GM12865 (cell line): ENCODE measurements at regions not wholly inside any gene's neighbourhood (a gene's known extent, or its start where the extent isn't known, plus 50 kb on each side); places are given as distances from the start of the nearest gene placed in this dataset.

Experiments used
- DNase-seq: peaks from one replicate; pipeline ENCODE4 v3.0.0; 2010; ENCODE audit warnings: low read depth
- H3K4me3 ChIP-seq: 2 replicates; pipeline ENCODE4 v1.5.1; 2011; ENCODE audit warnings: mild to moderate bottlenecking, low read depth, low read length, control low read depth
- CTCF ChIP-seq: IDR thresholded peaks from 2 replicates; pipeline ENCODE4 v1.5.1; 2011; ENCODE audit warnings: low read length, control low read depth, low read depth, inconsistent platforms; ENCODE audit not compliant: insufficient read depth; ENCODE audit errors: missing control alignments

- no peak overlapping the region for H3K4me3 ChIP-seq
- no peak for DNase-seq
- no peak for TF ChIP-seq CTCF
Observed at GRCh38 chr2:18373664-18374063, 186.8 kb downstream of the RDH14 start.

GRCh38 chr2:18373081-18373480, 187.4 kb downstream of the RDH14 start:
- no peak overlapping the region for H3K4me3 ChIP-seq
- DNase-seq = no peak
- TF ChIP-seq CTCF = no peak

GRCh38 chr2:18372641-18373040, 187.8 kb downstream of the RDH14 start:
- no peak for DNase-seq
- no peak overlapping the region for H3K4me3 ChIP-seq
- no peak for TF ChIP-seq CTCF

GRCh38 chr2:18369760-18370159, 190.7 kb downstream of the RDH14 start:
- H3K4me3 ChIP-seq = no peak overlapping the region
- DNase-seq = no peak
- TF ChIP-seq CTCF = no peak

GRCh38 chr2:18368008-18368407, 192.4 kb downstream of the RDH14 start:
- TF ChIP-seq CTCF = no peak
- DNase-seq = no peak
- no peak overlapping the region for H3K4me3 ChIP-seq

- no peak overlapping the region for H3K4me3 ChIP-seq
- TF ChIP-seq CTCF = no peak
- no peak for DNase-seq
Observed at GRCh38 chr2:18365342-18365741, 195.1 kb downstream of the RDH14 start.

GRCh38 chr2:18363348-18363747, 197.1 kb downstream of the RDH14 start:
- no peak for DNase-seq
- no peak for TF ChIP-seq CTCF
- no peak overlapping the region for H3K4me3 ChIP-seq
